A549 (cell line): ENCODE measurements at regions not wholly inside any gene's neighbourhood (a gene's known extent, or its start where the extent isn't known, plus 50 kb on each side); places are given as distances from the start of the nearest gene placed in this dataset.

ENCODE experiments used
- ATAC-seq, 2 experiments: fragments of 200-7000 bp in 1 of 2; fragments of >200 bp in 1 of 2; cut with Nextera tagmentation in 1 of 2; cut with Tn5 transposase in 1 of 2; 3 replicates each; pipeline versions ENCODE4 v1.8.0 to v1.9.1; 2018 to 2020; ENCODE audit warnings: mild to moderate bottlenecking in 1 of 2, moderate library complexity in 1 of 2
- CTCF ChIA-PET: fragments of 300-600 bp; sonication (Branson Sonifier 250); formaldehyde crosslinking; extraction: SDS; loops from one replicate; lab custom pipeline; 2021; ENCODE audit warnings: antibody characterized with exemption, inconsistent platforms; lab: Yijun Ruan, JAX
- POLR2A ChIA-PET: fragments of 350-600 bp; formaldehyde crosslinking; extraction: SDS; loops from one replicate; lab custom pipeline; 2021; ENCODE audit warnings: antibody characterized with exemption, inconsistent platforms; lab: Yijun Ruan, JAX
- DNase-seq, 2 experiments: peaks; one replicate each; pipeline versions ENCODE4 v3.0.0 to v3.0.0-alpha.2; 2011 to 2016; ENCODE audit warnings: low read depth in 1 of 2, low spot score in 1 of 2
- FAIRE-seq: peaks from 2 replicates; lab custom pipeline; 2011; peaks lifted over from hg19 to GRCh38; lab: Jason Lieb, UNC
- H3K27ac ChIP-seq, 2 experiments: fragments of >200 bp; sonication (Bioruptor Twin); formaldehyde crosslinking; 3 replicates each; pipeline ENCODE4 v1.5.1; 2016 to 2017
- H3K4me1 ChIP-seq: fragments of >200 bp; sonication (Bioruptor Twin); formaldehyde crosslinking; 3 replicates; pipeline ENCODE4 v1.6.1; 2016
- H3K4me2 ChIP-seq: fragments of >200 bp; sonication (Bioruptor Twin); formaldehyde crosslinking; 3 replicates; pipeline ENCODE4 v1.6.1; 2016
- H3K4me3 ChIP-seq: fragments of >200 bp; sonication (Bioruptor Twin); formaldehyde crosslinking; 3 replicates; pipeline ENCODE4 v1.5.1; 2016
- H3K9me3 ChIP-seq: fragments of >200 bp; sonication (Bioruptor Twin); formaldehyde crosslinking; 3 replicates; pipeline ENCODE4 v1.6.1; 2016
- BCL3 ChIP-seq: fragments of >200 bp; sonication (Bioruptor Twin); formaldehyde crosslinking; IDR thresholded peaks from 3 replicates; pipeline ENCODE4 v1.6.1; 2016
- BHLHE40 ChIP-seq: IDR thresholded peaks from 2 replicates; pipeline ENCODE4 v1.6.1; 2012; ENCODE audit warnings: low read depth, low read length, inconsistent platforms
- CBX2 ChIP-seq: fragments of 200-600 bp; sonication (generic); IDR thresholded peaks from 2 replicates; pipeline ENCODE4 v1.6.1; 2016; ENCODE audit warnings: low read depth, mild to moderate bottlenecking, borderline replicate concordance
- CBX8 ChIP-seq: fragments of 200-600 bp; sonication (generic); IDR thresholded peaks from 2 replicates; pipeline ENCODE4 v1.6.1; 2016
- CEBPB ChIP-seq, 2 experiments: fragments of >200 bp in 1 of 2; sonication (Bioruptor Twin) in 1 of 2; formaldehyde crosslinking in 1 of 2; IDR thresholded peaks; 2 replicates each; pipeline ENCODE4 v1.6.1; 2012 to 2016
- CHD2 ChIP-seq: fragments of 150-350 bp; IDR thresholded peaks from 2 replicates; pipeline ENCODE4 v1.6.1; 2014; ENCODE audit warnings: low read length; ENCODE audit not compliant: partially characterized antibody
- EHF ChIP-seq: fragments of 250-450 bp; sonication (Bioruptor Pico); IDR thresholded peaks from 2 replicates; pipeline ENCODE4 v1.5.0; 2020; ENCODE audit warnings: mild to moderate bottlenecking
- EP300 ChIP-seq, 2 experiments: fragments of >200 bp; sonication (Bioruptor Twin); formaldehyde crosslinking; IDR thresholded peaks; 2 replicates in 1 of 2; 3 replicates in 1 of 2; pipeline ENCODE4 v1.6.1; 2016 to 2017
- HDAC2 ChIP-seq: fragments of 200-600 bp; sonication (generic); IDR thresholded peaks from 2 replicates; pipeline ENCODE4 v1.6.1; 2016
- HES2 ChIP-seq: fragments of >200 bp; sonication (Bioruptor Twin); formaldehyde crosslinking; IDR thresholded peaks from 2 replicates; pipeline ENCODE4 v1.6.1; 2016
- HEYL ChIP-seq: fragments of 250-450 bp; sonication (Bioruptor Pico); IDR thresholded peaks from 2 replicates; pipeline ENCODE4 v1.8.0; 2021; ENCODE audit warnings: mild to moderate bottlenecking, moderate library complexity
- HMGXB4 ChIP-seq: fragments of 250-450 bp; sonication (Bioruptor Pico); IDR thresholded peaks from 2 replicates; pipeline ENCODE4 v1.5.0; 2021; ENCODE audit warnings: mild to moderate bottlenecking, moderate library complexity, borderline replicate concordance
- JUN ChIP-seq, 2 experiments: fragments of >200 bp; sonication (Bioruptor Twin); formaldehyde crosslinking; IDR thresholded peaks; 2 replicates in 1 of 2; 3 replicates in 1 of 2; pipeline ENCODE4 v1.6.1; 2016 to 2017
- JUNB ChIP-seq: fragments of >200 bp; sonication (Bioruptor Twin); formaldehyde crosslinking; IDR thresholded peaks from 2 replicates; pipeline ENCODE4 v1.6.1; 2016
- KDM1A ChIP-seq: fragments of 200-600 bp; sonication (generic); IDR thresholded peaks from 2 replicates; pipeline ENCODE4 v1.6.1; 2016; ENCODE audit warnings: low read depth, mild to moderate bottlenecking
- MYC ChIP-seq: IDR thresholded peaks from 2 replicates; pipeline ENCODE4 v1.6.1; 2012; ENCODE audit warnings: mild to moderate bottlenecking, inconsistent platforms, low read length, improper control_type of control experiment, borderline replicate concordance
- NPAS2 ChIP-seq: fragments of 250-450 bp; sonication (Bioruptor Pico); IDR thresholded peaks from 2 replicates; pipeline ENCODE4 v1.8.0; 2022; ENCODE audit warnings: mild to moderate bottlenecking, moderate library complexity, borderline replicate concordance
- PHF8 ChIP-seq: fragments of 200-600 bp; sonication (generic); IDR thresholded peaks from 2 replicates; pipeline ENCODE4 v1.6.1; 2016; ENCODE audit warnings: low read depth, mild to moderate bottlenecking, antibody characterized with exemption, moderate library complexity, borderline replicate concordance
- RNF2 ChIP-seq: fragments of 200-600 bp; sonication (generic); IDR thresholded peaks from 2 replicates; pipeline ENCODE4 v1.6.1; 2016; ENCODE audit warnings: low read depth, mild to moderate bottlenecking, antibody characterized with exemption, moderate library complexity, borderline replicate concordance
- SMC3 ChIP-seq: fragments of >200 bp; sonication (Bioruptor Twin); formaldehyde crosslinking; IDR thresholded peaks from 3 replicates; pipeline ENCODE4 v1.6.1; 2018; ENCODE audit warnings: inconsistent platforms
- SREBF2 ChIP-seq: fragments of 450-650 bp; IDR thresholded peaks from 2 replicates; pipeline ENCODE4 v1.6.1; 2014; ENCODE audit warnings: mild to moderate bottlenecking, moderate library complexity
- TFCP2L1 ChIP-seq: fragments of 250-450 bp; sonication (Bioruptor Pico); IDR thresholded peaks from 2 replicates; pipeline ENCODE4 v1.5.0; 2021; ENCODE audit warnings: mild to moderate bottlenecking
- ZC3H11A ChIP-seq: fragments of 450-650 bp; IDR thresholded peaks from 2 replicates; pipeline ENCODE4 v1.6.1; 2014; ENCODE audit warnings: antibody characterized with exemption, mild to moderate bottlenecking
- ZNF302 ChIP-seq: fragments of 250-450 bp; sonication (Bioruptor Pico); IDR thresholded peaks from 2 replicates; pipeline ENCODE4 v1.9.0; 2021; ENCODE audit warnings: inconsistent platforms, mild to moderate bottlenecking, moderate library complexity
- WGBS: methylation state at CpG from one replicate; pipeline ENCODE4 v1.1.6; 2017; ENCODE audit errors: missing lambda C conversion rate; 5-methylcytosine and 5-hydroxymethylcytosine counted together
- TF ChIP-seq, protein P1 (sequence below): fragments of 150-350 bp; IDR thresholded peaks from 2 replicates; pipeline ENCODE4 v1.6.1; 2014; ENCODE audit warnings: low read depth, mild to moderate bottlenecking, low read length
- TF ChIP-seq, protein P2 (sequence below): IDR thresholded peaks from 2 replicates; pipeline ENCODE4 v1.6.1; 2012
- TF ChIP-seq, protein P3 (sequence below): IDR thresholded peaks from 2 replicates; pipeline ENCODE4 v1.6.1; 2012

DNA sequence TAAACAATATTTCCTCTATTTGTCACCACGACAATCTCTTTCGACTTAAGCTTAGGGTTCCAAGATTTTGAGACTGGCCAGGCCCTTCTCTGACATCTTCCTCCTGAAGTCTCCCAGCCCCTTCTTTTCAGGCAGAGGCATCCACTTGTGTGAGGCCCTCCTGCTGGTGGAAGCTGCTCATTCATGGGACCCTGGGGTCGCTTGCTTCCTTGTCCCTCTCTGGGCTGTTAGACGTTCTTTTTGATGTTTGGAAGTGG, 188.2 kb upstream of the APCDD1 start (continued):
- no peak for TF ChIP-seq NPAS2 (CRISPR knock-in tag)
- no peak for TF ChIP-seq HMGXB4 (CRISPR knock-in tag)
- TF ChIP-seq JUN (IDR thresholded peaks at IDR 0.05), result no peak
- TF ChIP-seq, all 56 proteins: peak for 0

GRCh38 chr18:10269261-10269660, 185.2 kb upstream of the APCDD1 start:
- Histone ChIP-seq H3K4me2 (no peak overlapping the region), H3K27ac (no peak overlapping the region), H3K9me3 (no peaks in the 10 kb centered on the region), H3K4me3 (no peak overlapping the region), H3K4me1 (no peaks in the 10 kb centered on the region)
- TF ChIP-seq ZC3H11A (no peak), HMGXB4 (CRISPR knock-in tag) (no peak), SREBF2 (no peak)
- TF ChIP-seq, protein P1, sequence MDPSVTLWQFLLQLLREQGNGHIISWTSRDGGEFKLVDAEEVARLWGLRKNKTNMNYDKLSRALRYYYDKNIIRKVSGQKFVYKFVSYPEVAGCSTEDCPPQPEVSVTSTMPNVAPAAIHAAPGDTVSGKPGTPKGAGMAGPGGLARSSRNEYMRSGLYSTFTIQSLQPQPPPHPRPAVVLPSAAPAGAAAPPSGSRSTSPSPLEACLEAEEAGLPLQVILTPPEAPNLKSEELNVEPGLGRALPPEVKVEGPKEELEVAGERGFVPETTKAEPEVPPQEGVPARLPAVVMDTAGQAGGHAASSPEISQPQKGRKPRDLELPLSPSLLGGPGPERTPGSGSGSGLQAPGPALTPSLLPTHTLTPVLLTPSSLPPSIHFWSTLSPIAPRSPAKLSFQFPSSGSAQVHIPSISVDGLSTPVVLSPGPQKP, result no peak
- POLR2A ChIA-PET, result no interaction called here
- WGBS, result 73% methylated on average over 1 of the region's 1 CpG
- FAIRE-seq (no peak), DNase-seq (no peak), ATAC-seq (no peak)
- CTCF ChIA-PET, result no interaction called here

DNA sequence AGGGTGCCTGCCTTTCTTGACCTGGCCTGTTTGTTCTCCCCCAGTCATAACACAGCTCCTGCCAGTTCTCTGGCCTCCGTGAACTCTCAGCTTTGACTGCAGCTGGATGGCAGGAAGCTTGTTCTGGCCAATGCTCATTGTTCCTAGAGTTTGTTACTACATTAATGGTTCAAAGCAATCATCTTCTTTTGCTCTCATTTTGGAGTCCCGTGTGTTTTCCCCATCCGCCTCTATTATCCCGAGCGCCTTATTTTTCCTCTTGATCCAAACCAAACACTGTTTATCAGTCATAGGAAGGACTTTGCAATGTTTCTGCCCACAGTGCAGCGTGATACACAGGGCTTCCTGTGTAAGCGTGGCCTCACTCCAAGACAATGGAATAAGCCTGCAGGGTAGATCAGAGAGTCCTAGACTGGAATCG, 184.3 kb upstream of the APCDD1 start:
- no peak for ATAC-seq
- no peaks in the 10 kb centered on the region for H3K4me1 ChIP-seq
- WGBS, result 59% methylated on average over 8 of the region's 8 CpGs
- H3K4me2 ChIP-seq, result no peak overlapping the region
- no peak overlapping the region for H3K27ac ChIP-seq
- ChIA-PET CTCF (no interaction called here), POLR2A (no interaction called here)
- H3K9me3 ChIP-seq, result no peaks in the 10 kb centered on the region
- TF ChIP-seq ZNF302 (CRISPR knock-in tag), result no peak
- no peak for TF ChIP-seq SMC3
- TF ChIP-seq HDAC2, result no peak
- TF ChIP-seq CBX2, result no peak
- TF ChIP-seq, protein P2, sequence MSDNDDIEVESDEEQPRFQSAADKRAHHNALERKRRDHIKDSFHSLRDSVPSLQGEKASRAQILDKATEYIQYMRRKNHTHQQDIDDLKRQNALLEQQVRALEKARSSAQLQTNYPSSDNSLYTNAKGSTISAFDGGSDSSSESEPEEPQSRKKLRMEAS, result no peak
- no peak for TF ChIP-seq BCL3
- TF ChIP-seq EP300 (IDR thresholded peaks at IDR 0.05), result no peak
- TF ChIP-seq, protein P3, sequence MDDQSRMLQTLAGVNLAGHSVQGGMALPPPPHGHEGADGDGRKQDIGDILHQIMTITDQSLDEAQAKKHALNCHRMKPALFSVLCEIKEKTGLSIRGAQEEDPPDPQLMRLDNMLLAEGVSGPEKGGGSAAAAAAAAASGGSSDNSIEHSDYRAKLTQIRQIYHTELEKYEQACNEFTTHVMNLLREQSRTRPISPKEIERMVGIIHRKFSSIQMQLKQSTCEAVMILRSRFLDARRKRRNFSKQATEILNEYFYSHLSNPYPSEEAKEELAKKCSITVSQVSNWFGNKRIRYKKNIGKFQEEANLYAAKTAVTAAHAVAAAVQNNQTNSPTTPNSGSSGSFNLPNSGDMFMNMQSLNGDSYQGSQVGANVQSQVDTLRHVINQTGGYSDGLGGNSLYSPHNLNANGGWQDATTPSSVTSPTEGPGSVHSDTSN, result no peak
- FAIRE-seq, result no peak
- no peak for DNase-seq
- H3K4me3 ChIP-seq, result no peak overlapping the region

GRCh38 chr18:10271481-10271880, 183.0 kb upstream of the APCDD1 start:
- H3K27ac ChIP-seq, result no peak overlapping the region
- FAIRE-seq (no peak), DNase-seq (no peak), ATAC-seq (no peak)
- H3K4me1 ChIP-seq, result no peaks in the 10 kb centered on the region
- H3K4me3 ChIP-seq, result no peak overlapping the region
- no peak overlapping the region for H3K4me2 ChIP-seq
- ChIA-PET POLR2A (no interaction called here), CTCF (no interaction called here)
- WGBS, result 72% methylated on average over 4 of the region's 4 CpGs
- H3K9me3 ChIP-seq, result no peaks in the 10 kb centered on the region
- TF ChIP-seq BHLHE40 (no peak), HEYL (CRISPR knock-in tag) (no peak), KDM1A (no peak), ZNF302 (CRISPR knock-in tag) (no peak), RNF2 (no peak), MYC (no peak), CBX8 (no peak), CHD2 (no peak), PHF8 (no peak), CEBPB (IDR thresholded peaks at IDR 0.05) (no peak), EHF (CRISPR knock-in tag) (no peak), JUNB (no peak), TFCP2L1 (CRISPR knock-in tag) (no peak), ZC3H11A (no peak), HES2 (no peak)
